GM12878 (cell line): ENCODE measurements at regions not wholly inside any gene's neighbourhood (a gene's known extent, or its start where the extent isn't known, plus 50 kb on each side); places are given as distances from the start of the nearest gene placed in this dataset.

ENCODE experiments used
- ATAC-seq: fragments of 200-7000 bp; cut with Tn5 transposase; 3 replicates; pipeline ENCODE4 v1.9.1; 2020; ENCODE audit warnings: mild to moderate bottlenecking, moderate library complexity
- BruUV-seq: library from RNA; stranded (reverse); fragments of 400-500 nt; replicated peaks from 2 replicates; lab custom pipeline; 2021; lab: Mats Ljungman, UMichigan
- CTCF ChIA-PET: fragments of 300-600 bp; sonication (Branson Sonifier 250); formaldehyde crosslinking; extraction: SDS; loops from one replicate; lab custom pipeline; 2021; ENCODE audit warnings: inconsistent platforms; lab: Yijun Ruan, JAX
- POLR2A ChIA-PET: fragments of 350-600 bp; formaldehyde crosslinking; extraction: SDS; loops from one replicate; lab custom pipeline; 2021; ENCODE audit warnings: inconsistent platforms; lab: Charles Lee
- RAD21 ChIA-PET: fragments of 300-600 bp; sonication (Branson Sonifier 250); formaldehyde crosslinking; loops from one replicate; lab custom pipeline; 2023; ENCODE audit warnings: antibody characterized with exemption; ENCODE audit not compliant: unreplicated experiment; lab: Charles Lee
- SMC1A ChIA-PET: fragments of 300-600 bp; sonication (Branson Sonifier 250); formaldehyde crosslinking; loops from one replicate; lab custom pipeline; 2023; ENCODE audit not compliant: unreplicated experiment, uncharacterized antibody; lab: Charles Lee
- DNase-seq: peaks from one replicate; pipeline ENCODE4 v3.0.0-alpha.2; 2011; ENCODE audit warnings: low read depth, low spot score
- FAIRE-seq: peaks from 3 replicates; lab custom pipeline; 2011; peaks lifted over from hg19 to GRCh38; lab: Jason Lieb, UNC
- H2AFZ ChIP-seq: 2 replicates; pipeline ENCODE4 v1.6.0; 2011; ENCODE audit warnings: low read depth, low read length, control low read depth; ENCODE audit not compliant: control insufficient read depth
- H3K27ac ChIP-seq: 2 replicates; pipeline ENCODE4 v1.5.1; 2011; ENCODE audit warnings: control low read depth; ENCODE audit not compliant: control insufficient read depth, insufficient read depth
- H3K27me3 ChIP-seq, 2 experiments: replicated peaks in 1 of 2; 2 replicates each; pipeline versions ENCODE4 v1.6.0 to v1.6.1; 2011; ENCODE audit warnings: low read length in 1 of 2; ENCODE audit not compliant: control insufficient read depth in 2 of 2, insufficient read depth in 2 of 2
- H3K36me3 ChIP-seq, 2 experiments: 2 replicates each; pipeline ENCODE4 v1.5.1; 2011; ENCODE audit warnings: low read length in 1 of 2; ENCODE audit not compliant: control insufficient read depth in 2 of 2, insufficient read depth in 2 of 2
- H3K4me1 ChIP-seq: 2 replicates; pipeline ENCODE4 v1.6.1; 2011; ENCODE audit warnings: mild to moderate bottlenecking, low read length, moderate library complexity, mixed read lengths; ENCODE audit not compliant: control insufficient read depth, insufficient read depth
- H3K4me2 ChIP-seq: 2 replicates; pipeline ENCODE4 v1.6.0; 2011; ENCODE audit warnings: control low read depth; ENCODE audit not compliant: control insufficient read depth, insufficient read depth
- H3K4me3 ChIP-seq: fragments of 200-600 bp; sonication (generic); 2 replicates; pipeline ENCODE4 v1.5.1; 2016
- H3K79me2 ChIP-seq: 2 replicates; pipeline ENCODE4 v1.6.0; 2011; ENCODE audit warnings: low read length; ENCODE audit not compliant: control insufficient read depth, insufficient read depth
- H3K9ac ChIP-seq: 2 replicates; pipeline ENCODE4 v1.8.0; 2011; ENCODE audit warnings: low read length, control low read depth, mixed read lengths; ENCODE audit not compliant: control insufficient read depth, insufficient read depth
- H3K9me3 ChIP-seq: replicated peaks from 3 replicates; pipeline ENCODE4 v1.5.1; 2011; ENCODE audit warnings: mild to moderate bottlenecking, low read length; ENCODE audit not compliant: control insufficient read depth, insufficient read depth
- H4K20me1 ChIP-seq: 2 replicates; pipeline ENCODE4 v1.6.0; 2011; ENCODE audit not compliant: control insufficient read depth, insufficient read depth
- BCL11A ChIP-seq: IDR thresholded peaks from 2 replicates; pipeline ENCODE4 v1.6.1; 2011; ENCODE audit warnings: low read depth, low read length
- CUX1 ChIP-seq: IDR thresholded peaks from 2 replicates; pipeline ENCODE4 v1.6.1; 2012; ENCODE audit warnings: improper control_type of control experiment, low read depth, low read length; ENCODE audit not compliant: insufficient replicate concordance
- HSF1 ChIP-seq: fragments of 150-350 bp; IDR thresholded peaks from 2 replicates; pipeline ENCODE4 v1.6.1; 2014; ENCODE audit warnings: mild to moderate bottlenecking, low read depth, low read length
- KLF5 ChIP-seq: fragments of 450-650 bp; IDR thresholded peaks from 2 replicates; pipeline ENCODE4 v1.6.1; 2014; ENCODE audit warnings: mild to moderate bottlenecking; ENCODE audit not compliant: partially characterized antibody
- NRF1 ChIP-seq: conservative IDR thresholded peaks from 2 replicates; pipeline ENCODE4 v1.6.1; 2011; ENCODE audit warnings: mild to moderate bottlenecking, low read depth, low read length, improper control_type of control experiment
- PKNOX1 ChIP-seq: fragments of 450-650 bp; IDR thresholded peaks from 2 replicates; pipeline ENCODE4 v1.6.1; 2016; ENCODE audit warnings: mild to moderate bottlenecking
- PRDM15 ChIP-seq: fragments of 450-650 bp; formaldehyde crosslinking; IDR thresholded peaks from 2 replicates; pipeline ENCODE4 v1.4.0; 2020; ENCODE audit warnings: mild to moderate bottlenecking, moderate library complexity
- ZNF384 ChIP-seq: IDR thresholded peaks from 2 replicates; pipeline ENCODE4 v1.6.1; 2012; ENCODE audit warnings: low read depth, mild to moderate bottlenecking, low read length, improper control_type of control experiment, borderline replicate concordance
- WGBS: methylation state at CpG from one replicate; pipeline ENCODE4 v1.1.6; 2016; ENCODE audit warnings: low lambda C conversion rate; ENCODE audit not compliant: insufficient replicate concordance, insufficient coverage; ENCODE audit errors: missing lambda C conversion rate; 5-methylcytosine and 5-hydroxymethylcytosine counted together
- in situ Hi-C: fragments of 300-500 bp; cut with MboI; formaldehyde crosslinking; loops from 9 replicates; pipeline ENCODE4 v1.14.3; 2018; ENCODE audit warnings: mixed read lengths
- intact Hi-C: fragments of 100-400 bp; cut with micrococcal nuclease; formaldehyde crosslinking; loops from one replicate; pipeline ENCODE4 v1.14.2; 2022; ENCODE audit not compliant: unreplicated experiment

- no peaks in the 10 kb centered on the region for H3K4me1 ChIP-seq
- no peak for TF ChIP-seq BCL11A
- TF ChIP-seq ZNF384 = no peak
- TF ChIP-seq HSF1 = no peak
- TF ChIP-seq PRDM15 (CRISPR knock-in tag) = no peak
- TF ChIP-seq NRF1 = no peak
- TF ChIP-seq CUX1 = no peak
- no peak for TF ChIP-seq KLF5
- no peak for TF ChIP-seq PKNOX1
- TF ChIP-seq, all 136 proteins: peak for 0
- Histone ChIP-seq H3K27ac (no peak overlapping the region), H3K36me3 (no peaks in the 10 kb centered on the region), H3K79me2 (no peaks in the 10 kb centered on the region), H3K27me3 (no peaks in the 10 kb centered on the region), H2AFZ (no peak overlapping the region), H3K4me2 (no peak overlapping the region), H3K9me3 (no peaks in the 10 kb centered on the region), H3K9ac (no peak overlapping the region), H4K20me1 (no peaks in the 10 kb centered on the region), H3K4me3 (no peak overlapping the region)
- intact Hi-C loops = no loop called here
- DNase-seq = no peak
- WGBS = 31% methylated on average over 12 of the region's 12 CpGs
- ChIA-PET SMC1A (no interaction called here), RAD21 (no interaction called here), CTCF (no interaction called here), POLR2A (no interaction called here)
- in situ Hi-C loops = no loop called here
- FAIRE-seq = no peak
- BruUV-seq = no TSS peak
- ATAC-seq = no peak
Observed at GRCh38 chr4:188680004-188680666, 540.9 kb downstream of the TRIML1 start.
